ENCODE measurements at regions not wholly inside any gene's neighbourhood (a gene's known extent, or its start where the extent isn't known, plus 50 kb on each side); places are given as distances from the start of the nearest gene placed in this dataset.

DNA sequence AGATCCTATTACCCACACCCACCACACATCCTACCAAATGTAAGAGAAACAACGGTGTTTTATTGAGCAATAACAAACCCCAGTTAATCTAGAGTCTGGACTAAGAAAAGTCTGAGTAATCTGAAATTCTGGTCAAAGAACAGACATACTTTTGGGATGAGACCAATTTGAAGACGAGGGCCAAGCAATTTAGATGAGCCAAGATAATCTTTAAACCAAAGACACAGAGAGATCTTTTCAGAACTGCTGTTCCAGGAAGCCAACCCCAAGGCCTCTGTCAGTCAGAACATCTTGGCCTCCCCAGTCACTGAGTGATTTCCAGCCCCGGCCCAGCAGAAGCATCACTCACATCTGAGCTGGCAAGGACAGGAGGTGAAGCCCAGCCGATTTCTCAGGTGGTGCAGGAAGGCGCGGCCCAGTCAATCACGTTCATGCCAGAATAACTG, 118.5 kb upstream of the SYNDIG1 start:
- no peaks in the 10 kb centered on the region for H3K9me3 ChIP-seq
- H3K36me3 ChIP-seq = no peaks in the 10 kb centered on the region
- DNase-seq (ENCODE audit: low spot score) = no peak
- no peak for TF ChIP-seq CTCF (IDR thresholded peaks at IDR 0.05)
- H3K27me3 ChIP-seq = no peaks in the 10 kb centered on the region
- H3K4me1 ChIP-seq = no peaks in the 10 kb centered on the region
- H3K27ac ChIP-seq = no peak overlapping the region
- H3K4me3 ChIP-seq = no peak overlapping the region

DNA sequence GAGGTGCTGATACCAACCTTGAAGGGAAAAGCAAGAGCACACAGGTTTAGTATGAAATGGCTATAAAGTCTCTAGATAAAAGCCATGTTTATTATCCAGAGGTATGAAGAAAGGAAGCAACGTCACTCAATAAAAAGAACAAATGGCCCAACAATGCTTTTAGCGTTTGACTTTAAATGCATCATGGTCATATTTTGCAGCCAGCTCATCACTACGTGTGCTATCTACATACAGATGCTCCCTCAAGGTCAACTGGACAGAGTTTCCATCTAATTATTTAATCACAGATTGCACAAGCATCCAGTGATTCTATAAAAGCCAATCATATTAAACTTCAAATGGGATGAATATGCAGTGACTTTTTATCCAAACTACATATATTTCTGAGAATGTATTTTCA, 127.6 kb upstream of the SYNDIG1 start:
- H3K4me3 ChIP-seq = no peak overlapping the region
- no peak overlapping the region for H3K27ac ChIP-seq
- no peaks in the 10 kb centered on the region for H3K9me3 ChIP-seq
- no peak for TF ChIP-seq CTCF (IDR thresholded peaks at IDR 0.05)
- no peaks in the 10 kb centered on the region for H3K27me3 ChIP-seq
- no peaks in the 10 kb centered on the region for H3K4me1 ChIP-seq
- H3K36me3 ChIP-seq = no peaks in the 10 kb centered on the region
- no peak for DNase-seq (ENCODE audit: low spot score)

DNA sequence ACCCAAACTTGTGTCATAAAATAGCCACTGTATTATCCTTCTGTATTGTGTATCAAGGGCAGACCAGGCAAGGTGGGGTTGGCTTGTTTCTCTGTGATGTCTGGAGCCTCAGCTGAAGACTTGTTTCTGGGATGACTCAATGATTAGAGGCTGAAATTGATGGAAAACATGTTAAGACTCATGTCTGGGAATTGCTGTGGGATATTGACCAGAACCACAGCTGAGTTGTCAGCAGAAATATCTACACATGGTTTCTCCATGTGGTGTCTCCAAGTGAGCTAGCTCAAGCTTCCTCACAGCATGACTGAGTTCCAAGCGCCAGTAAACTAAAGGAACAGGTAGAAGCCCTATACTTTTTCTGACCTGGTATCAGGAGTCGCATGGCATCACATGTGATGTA, 128.5 kb upstream of the SYNDIG1 start:
- no peaks in the 10 kb centered on the region for H3K9me3 ChIP-seq
- no peak overlapping the region for H3K27ac ChIP-seq
- H3K4me3 ChIP-seq = no peak overlapping the region
- no peak for TF ChIP-seq CTCF (IDR thresholded peaks at IDR 0.05)
- no peaks in the 10 kb centered on the region for H3K27me3 ChIP-seq
- no peaks in the 10 kb centered on the region for H3K36me3 ChIP-seq
- no peaks in the 10 kb centered on the region for H3K4me1 ChIP-seq
- DNase-seq (ENCODE audit: low spot score) = peak; percentile 21

DNA sequence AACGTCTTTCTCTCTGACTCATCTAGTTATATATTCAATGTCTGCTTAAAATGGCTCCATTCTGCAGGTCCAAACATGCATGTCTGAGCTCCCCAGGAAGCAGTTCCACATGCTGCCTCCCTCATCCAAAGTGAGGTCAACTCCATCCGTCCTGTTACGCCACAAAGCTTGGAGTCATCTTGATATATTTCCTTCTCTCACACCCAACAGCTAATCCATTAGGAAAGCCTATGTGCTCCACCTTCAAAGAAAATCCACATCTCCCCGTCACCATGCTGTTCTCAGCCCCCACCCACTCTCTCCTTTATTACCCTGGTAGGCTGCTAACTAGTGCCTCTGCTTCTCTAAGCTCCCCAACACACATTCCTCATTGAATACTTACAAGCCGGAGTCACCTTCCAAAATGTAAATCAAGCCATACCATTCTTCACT, 130.2 kb upstream of the SYNDIG1 start:
- no peaks in the 10 kb centered on the region for H3K36me3 ChIP-seq
- H3K4me3 ChIP-seq = no peak overlapping the region
- DNase-seq (ENCODE audit: low spot score) = peak; percentile 40
- H3K4me1 ChIP-seq = no peaks in the 10 kb centered on the region
- no peaks in the 10 kb centered on the region for H3K27me3 ChIP-seq
- no peak for TF ChIP-seq CTCF (IDR thresholded peaks at IDR 0.05)
- H3K27ac ChIP-seq = no peak overlapping the region
- no peaks in the 10 kb centered on the region for H3K9me3 ChIP-seq

DNA sequence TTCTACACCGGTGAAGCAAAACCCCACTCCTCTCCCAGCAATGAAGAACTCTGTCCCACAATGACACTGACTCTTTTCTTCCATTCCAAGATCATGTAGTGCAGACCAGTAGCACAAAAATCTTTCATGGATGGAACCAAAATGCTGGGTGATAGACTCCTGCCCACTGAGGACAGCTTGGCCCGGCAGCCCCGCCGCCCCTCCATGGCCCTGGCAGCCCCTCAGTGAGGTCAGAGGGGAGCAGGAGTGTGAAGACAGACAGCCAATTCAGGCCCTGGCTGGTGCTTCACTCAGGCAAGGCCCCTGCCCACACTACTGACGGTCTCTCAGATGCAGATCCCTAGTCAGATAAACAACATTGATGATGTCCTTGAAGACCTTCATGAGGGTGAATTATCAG, 131.9 kb upstream of the SYNDIG1 start:
- H3K4me1 ChIP-seq = no peaks in the 10 kb centered on the region
- H3K4me3 ChIP-seq = no peak overlapping the region
- peak; percentile 32 for DNase-seq (ENCODE audit: low spot score)
- no peaks in the 10 kb centered on the region for H3K36me3 ChIP-seq
- no peak overlapping the region for H3K27ac ChIP-seq
- no peaks in the 10 kb centered on the region for H3K27me3 ChIP-seq
- TF ChIP-seq CTCF (IDR thresholded peaks at IDR 0.05) = no peak
- no peaks in the 10 kb centered on the region for H3K9me3 ChIP-seq

GRCh38 chr20:24337069-24337468, 132.4 kb upstream of the SYNDIG1 start:
- Histone ChIP-seq H3K27ac (no peak overlapping the region), H3K4me3 (no peak overlapping the region), H3K9me3 (no peaks in the 10 kb centered on the region), H3K27me3 (no peaks in the 10 kb centered on the region), H3K36me3 (no peaks in the 10 kb centered on the region), H3K4me1 (no peaks in the 10 kb centered on the region)
- peak; percentile 11 for DNase-seq (ENCODE audit: low spot score)
- TF ChIP-seq CTCF (IDR thresholded peaks at IDR 0.05) = no peak
